ENCODE measurements at regions not wholly inside any gene's neighbourhood (a gene's known extent, or its start where the extent isn't known, plus 50 kb on each side); places are given as distances from the start of the nearest gene placed in this dataset.

- no peak overlapping the region for H3K4me3 ChIP-seq (ENCODE audit: low read depth, poor library complexity, severe bottlenecking)
- no peak for DNase-seq (ENCODE audit: low spot score in 2 of 2)
- 77 to 93% methylated on average over 6 of the region's 6 CpGs for WGBS, 2 donors
- TF ChIP-seq CTCF (IDR thresholded peaks at IDR 0.05) (no peak), POLR2A (IDR thresholded peaks at IDR 0.05) (no peak)
- intact Hi-C loops (cut with DNase I; ENCODE audit: low total_unique reads) = no loop called here
These were observed 161.2 kb upstream of the BCOR start for GRCh38 chrX:40258909-40259308.

DNA sequence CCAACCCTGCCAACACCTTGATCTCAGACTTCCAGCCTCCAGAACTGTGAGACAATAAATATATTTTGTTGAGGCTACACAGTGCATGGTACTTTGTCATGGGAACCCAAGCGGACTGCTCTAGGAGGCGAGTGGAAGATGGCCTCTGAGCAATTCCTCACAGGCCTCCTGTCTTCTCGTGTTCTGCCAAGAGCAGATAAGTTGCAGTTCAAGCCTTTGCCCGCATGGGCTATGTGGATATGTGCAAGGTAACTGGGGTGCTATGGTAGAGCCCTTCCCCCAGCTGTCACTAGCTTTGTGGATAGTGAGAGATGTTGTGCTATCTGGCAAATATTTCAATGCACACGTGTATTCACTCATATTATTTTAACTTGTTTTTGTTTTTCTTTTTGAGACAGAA, 156.0 kb upstream of the BCOR start:
- no peak for TF ChIP-seq CTCF (IDR thresholded peaks at IDR 0.05)
- no peak for DNase-seq (ENCODE audit: low spot score in 2 of 2)
- intact Hi-C loops (cut with DNase I; ENCODE audit: low total_unique reads) = no loop called here
- H3K4me3 ChIP-seq (ENCODE audit: low read depth, poor library complexity, severe bottlenecking) = no peak overlapping the region
- WGBS, 2 donors = 85 to 90% methylated on average over 5 of the region's 5 CpGs

GRCh38 chrX:40249582-40249981, 151.8 kb upstream of the BCOR start:
- intact Hi-C loops (cut with DNase I; ENCODE audit: low total_unique reads) = no loop called here
- TF ChIP-seq POLR2A (IDR thresholded peaks at IDR 0.05) = no peak
- no peak for TF ChIP-seq CTCF (IDR thresholded peaks at IDR 0.05)
- 76 to 87% methylated on average over 5 of the region's 5 CpGs for WGBS, 2 donors

DNA sequence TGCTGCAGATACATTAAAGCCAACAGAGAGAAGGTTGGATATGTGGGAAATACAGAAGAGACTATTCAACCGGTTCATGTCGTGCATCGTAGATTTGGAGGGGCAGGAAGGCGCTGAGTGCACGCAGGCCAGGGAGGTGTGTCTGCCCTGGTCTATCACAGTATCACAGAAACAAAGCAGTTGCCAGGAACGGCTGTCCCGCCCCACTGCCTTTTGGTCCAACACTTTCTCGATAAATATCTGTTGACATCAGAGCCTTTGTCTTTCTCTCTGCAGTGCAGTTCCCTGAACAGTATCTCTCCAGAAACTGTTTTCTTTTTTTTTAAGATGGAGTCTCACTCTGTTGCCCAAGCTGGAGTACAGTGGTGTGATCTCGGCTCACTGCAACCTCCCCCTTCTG, 151.1 kb upstream of the BCOR start:
- WGBS, 2 donors = 41 to 66% methylated on average over 9 of the region's 9 CpGs
- DNase-seq (ENCODE audit: low spot score in 2 of 2) = no peak
- H3K4me3 ChIP-seq (ENCODE audit: low read depth, poor library complexity, severe bottlenecking) = no peak overlapping the region
- intact Hi-C loops (cut with DNase I; ENCODE audit: low total_unique reads) = no loop called here
- no peak for TF ChIP-seq CTCF (IDR thresholded peaks at IDR 0.05)
- no peak for TF ChIP-seq POLR2A (IDR thresholded peaks at IDR 0.05)

More at GRCh38 chrX:40249582-40249981, 151.8 kb upstream of the BCOR start:
- no peak overlapping the region for H3K4me3 ChIP-seq (ENCODE audit: low read depth, poor library complexity, severe bottlenecking)
- DNase-seq (ENCODE audit: low spot score in 2 of 2) = no peak

DNA sequence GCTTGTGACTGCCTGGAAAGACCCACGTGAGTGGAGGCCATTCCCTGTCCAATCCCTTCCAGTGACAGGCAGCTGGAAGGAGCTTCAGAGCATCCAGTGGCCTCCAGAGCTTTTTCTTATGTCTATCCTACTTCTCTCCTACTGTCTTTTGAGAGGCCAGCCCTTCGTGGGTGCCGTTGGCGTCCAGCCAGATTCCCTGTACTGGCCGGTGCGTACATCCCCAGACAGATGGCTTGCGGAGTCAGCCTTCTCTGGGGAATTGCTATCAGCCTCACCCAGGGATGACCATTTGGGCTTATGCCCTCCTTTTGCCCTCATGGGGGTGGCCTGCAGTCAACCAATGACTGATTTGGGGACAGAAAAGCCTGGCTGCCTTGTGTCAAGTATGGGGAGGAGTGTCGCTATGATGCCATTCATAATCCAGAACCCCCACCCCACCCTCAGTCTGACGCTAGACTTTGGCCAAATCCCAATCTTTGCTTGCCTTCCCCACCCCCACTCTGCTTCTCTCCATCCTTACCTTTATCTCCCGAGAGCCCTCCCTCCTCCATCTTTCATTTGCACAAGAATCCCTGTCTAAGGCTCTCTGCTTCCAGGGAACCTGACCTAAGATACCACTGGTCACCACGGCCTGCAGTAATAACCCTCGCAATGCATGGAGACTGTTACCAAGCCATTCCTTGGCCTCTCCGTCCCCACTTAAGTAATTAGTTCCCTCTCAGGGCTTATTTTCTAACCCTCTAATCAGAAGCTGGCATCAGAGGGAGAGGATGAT, 150.3 kb upstream of the BCOR start:
- TF ChIP-seq POLR2A (IDR thresholded peaks at IDR 0.05) (no peak), CTCF (IDR thresholded peaks at IDR 0.05) (no peak)
- WGBS, 2 donors = 74 to 83% methylated on average over 13 of the region's 13 CpGs
- intact Hi-C loops (cut with DNase I; ENCODE audit: low total_unique reads) = no loop called here
- no peak for DNase-seq (ENCODE audit: low spot score in 2 of 2)
- no peak overlapping the region for H3K4me3 ChIP-seq (ENCODE audit: low read depth, poor library complexity, severe bottlenecking)

- DNase-seq (ENCODE audit: low spot score in 2 of 2) = no peak
- H3K4me3 ChIP-seq (ENCODE audit: low read depth, poor library complexity, severe bottlenecking) = no peak overlapping the region
- WGBS, 2 donors = 56 to 100% methylated on average over 1 of the region's 1 CpG
- TF ChIP-seq POLR2A (IDR thresholded peaks at IDR 0.05) = no peak
- no peak for TF ChIP-seq CTCF (IDR thresholded peaks at IDR 0.05)
- intact Hi-C loops (cut with DNase I; ENCODE audit: low total_unique reads) = no loop called here
These were observed 149.6 kb upstream of the BCOR start for GRCh38 chrX:40247382-40247781.
